ENCODE measurements at regions not wholly inside any gene's neighbourhood (a gene's known extent, or its start where the extent isn't known, plus 50 kb on each side); places are given as distances from the start of the nearest gene placed in this dataset.

DNA sequence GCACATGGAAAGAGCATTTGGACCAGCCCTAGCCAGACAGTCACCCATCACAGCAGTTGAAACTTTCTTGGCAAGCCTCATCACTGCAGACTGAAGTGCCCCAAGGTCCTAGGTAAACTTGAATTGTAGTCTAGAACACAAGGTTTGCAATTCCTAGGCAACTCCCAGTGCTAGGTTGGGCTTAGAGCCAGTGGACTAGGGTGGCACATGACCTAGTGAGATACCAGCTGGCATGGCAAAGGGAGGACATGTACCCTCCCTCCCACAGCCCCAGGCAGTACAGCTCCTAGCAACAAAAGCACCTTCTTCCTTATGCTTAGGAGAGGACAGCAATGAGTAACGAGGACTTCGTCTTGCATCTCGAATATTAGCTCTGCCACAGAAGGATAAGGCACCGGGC, 889.5 kb downstream of the JRKL start:
- TF ChIP-seq EZH2 (IDR thresholded peaks at IDR 0.05; ENCODE audit: low read length, unreplicated experiment) = no peak
- TF ChIP-seq, protein P1, sequence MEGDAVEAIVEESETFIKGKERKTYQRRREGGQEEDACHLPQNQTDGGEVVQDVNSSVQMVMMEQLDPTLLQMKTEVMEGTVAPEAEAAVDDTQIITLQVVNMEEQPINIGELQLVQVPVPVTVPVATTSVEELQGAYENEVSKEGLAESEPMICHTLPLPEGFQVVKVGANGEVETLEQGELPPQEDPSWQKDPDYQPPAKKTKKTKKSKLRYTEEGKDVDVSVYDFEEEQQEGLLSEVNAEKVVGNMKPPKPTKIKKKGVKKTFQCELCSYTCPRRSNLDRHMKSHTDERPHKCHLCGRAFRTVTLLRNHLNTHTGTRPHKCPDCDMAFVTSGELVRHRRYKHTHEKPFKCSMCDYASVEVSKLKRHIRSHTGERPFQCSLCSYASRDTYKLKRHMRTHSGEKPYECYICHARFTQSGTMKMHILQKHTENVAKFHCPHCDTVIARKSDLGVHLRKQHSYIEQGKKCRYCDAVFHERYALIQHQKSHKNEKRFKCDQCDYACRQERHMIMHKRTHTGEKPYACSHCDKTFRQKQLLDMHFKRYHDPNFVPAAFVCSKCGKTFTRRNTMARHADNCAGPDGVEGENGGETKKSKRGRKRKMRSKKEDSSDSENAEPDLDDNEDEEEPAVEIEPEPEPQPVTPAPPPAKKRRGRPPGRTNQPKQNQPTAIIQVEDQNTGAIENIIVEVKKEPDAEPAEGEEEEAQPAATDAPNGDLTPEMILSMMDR (conservative IDR thresholded peaks at IDR 0.05; ENCODE audit: low read depth, low read length) = no peak
